BJ (cell line): ENCODE measurements at regions not wholly inside any gene's neighbourhood (a gene's known extent, or its start where the extent isn't known, plus 50 kb on each side); places are given as distances from the start of the nearest gene placed in this dataset.

Experiments used
- CTCF ChIA-PET: fragments of 350-600 bp; formaldehyde crosslinking; extraction: SDS; loops from one replicate; lab custom pipeline; 2021; ENCODE audit warnings: antibody characterized with exemption, inconsistent platforms; lab: Yijun Ruan, JAX
- POLR2A ChIA-PET: fragments of 300-600 bp; sonication (Branson Sonifier 250); formaldehyde crosslinking; extraction: SDS; loops from one replicate; lab custom pipeline; 2021; ENCODE audit warnings: antibody characterized with exemption; lab: Charles Lee
- DNase-seq: peaks from one replicate; pipeline ENCODE4 v3.0.0-alpha.2; 2011; ENCODE audit warnings: low read depth
- H3K27me3 ChIP-seq: 2 replicates; pipeline ENCODE4 v1.6.0; 2011; ENCODE audit warnings: low read length; ENCODE audit not compliant: control insufficient read depth, insufficient read depth
- H3K36me3 ChIP-seq: 2 replicates; pipeline ENCODE4 v1.5.1; 2011; ENCODE audit warnings: low read length; ENCODE audit not compliant: control insufficient read depth, insufficient read depth
- H3K4me3 ChIP-seq: 2 replicates; pipeline ENCODE4 v1.5.1; 2011; ENCODE audit warnings: low read depth, mild to moderate bottlenecking, control low read depth, low read length
- TF ChIP-seq, protein P1 (sequence below): IDR thresholded peaks from 2 replicates; pipeline ENCODE4 v1.5.1; 2011; ENCODE audit warnings: low read depth, mild to moderate bottlenecking, control low read depth, inconsistent platforms, low read length, moderate library complexity; ENCODE audit not compliant: insufficient read depth

DNA sequence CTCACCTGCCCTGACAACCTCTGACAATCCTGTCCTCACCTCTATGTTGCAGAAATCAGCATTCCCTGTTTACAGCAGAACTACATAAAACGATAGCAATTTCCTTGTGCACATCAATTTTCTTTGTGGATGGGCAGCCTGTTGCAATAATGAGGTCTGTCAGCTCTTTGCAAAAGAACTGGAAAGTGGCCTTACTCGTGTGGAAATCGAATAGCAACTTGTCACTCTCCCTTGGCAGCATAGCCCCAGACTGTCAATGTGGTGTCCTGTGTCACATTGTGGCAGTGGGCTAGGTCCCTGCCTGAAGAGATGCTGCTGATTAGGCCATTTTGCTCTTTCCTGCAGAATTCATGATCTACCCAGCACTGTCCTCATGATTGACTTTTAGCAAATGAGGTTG is 531.9 kb downstream of the CCDC85A start:
- TF ChIP-seq, protein P1, sequence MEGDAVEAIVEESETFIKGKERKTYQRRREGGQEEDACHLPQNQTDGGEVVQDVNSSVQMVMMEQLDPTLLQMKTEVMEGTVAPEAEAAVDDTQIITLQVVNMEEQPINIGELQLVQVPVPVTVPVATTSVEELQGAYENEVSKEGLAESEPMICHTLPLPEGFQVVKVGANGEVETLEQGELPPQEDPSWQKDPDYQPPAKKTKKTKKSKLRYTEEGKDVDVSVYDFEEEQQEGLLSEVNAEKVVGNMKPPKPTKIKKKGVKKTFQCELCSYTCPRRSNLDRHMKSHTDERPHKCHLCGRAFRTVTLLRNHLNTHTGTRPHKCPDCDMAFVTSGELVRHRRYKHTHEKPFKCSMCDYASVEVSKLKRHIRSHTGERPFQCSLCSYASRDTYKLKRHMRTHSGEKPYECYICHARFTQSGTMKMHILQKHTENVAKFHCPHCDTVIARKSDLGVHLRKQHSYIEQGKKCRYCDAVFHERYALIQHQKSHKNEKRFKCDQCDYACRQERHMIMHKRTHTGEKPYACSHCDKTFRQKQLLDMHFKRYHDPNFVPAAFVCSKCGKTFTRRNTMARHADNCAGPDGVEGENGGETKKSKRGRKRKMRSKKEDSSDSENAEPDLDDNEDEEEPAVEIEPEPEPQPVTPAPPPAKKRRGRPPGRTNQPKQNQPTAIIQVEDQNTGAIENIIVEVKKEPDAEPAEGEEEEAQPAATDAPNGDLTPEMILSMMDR: no peak
- no peaks in the 10 kb centered on the region for H3K36me3 ChIP-seq
- ChIA-PET POLR2A (no interaction called here), CTCF (no interaction called here)
- no peak for DNase-seq
- no peak overlapping the region for H3K4me3 ChIP-seq
- H3K27me3 ChIP-seq: no peaks in the 10 kb centered on the region

GRCh38 chr2:56718413-56718812 is 534.6 kb downstream of the CCDC85A start:
- CTCF ChIA-PET: no interaction called here
- POLR2A ChIA-PET: no interaction called here
- Histone ChIP-seq H3K27me3 (no peaks in the 10 kb centered on the region), H3K36me3 (no peaks in the 10 kb centered on the region), H3K4me3 (no peak overlapping the region)
- DNase-seq: no peak
- TF ChIP-seq, protein P1: no peak

GRCh38 chr2:56729212-56729611 is 545.4 kb downstream of the CCDC85A start:
- POLR2A ChIA-PET: interaction anchor here (1.0 kb wide), 1 partner anchor 12 kb away, joined by 5 read pairs; no protein-coding TSS in a partner anchor
- no peaks in the 10 kb centered on the region for H3K36me3 ChIP-seq
- H3K27me3 ChIP-seq: no peaks in the 10 kb centered on the region
- TF ChIP-seq, protein P1: no peak
- CTCF ChIA-PET: interaction anchor here (1.0 kb wide), 1 partner anchor 538 kb away, joined by 3 read pairs; no protein-coding TSS in a partner anchor
- H3K4me3 ChIP-seq: no peak overlapping the region
- DNase-seq: no peak

GRCh38 chr2:56732946-56733345 is 549.2 kb downstream of the CCDC85A start:
- Histone ChIP-seq H3K27me3 (no peaks in the 10 kb centered on the region), H3K36me3 (no peaks in the 10 kb centered on the region), H3K4me3 (no peak overlapping the region)
- no peak for DNase-seq
- POLR2A ChIA-PET: no interaction called here
- CTCF ChIA-PET: no interaction called here
- TF ChIP-seq, protein P1: no peak

DNA sequence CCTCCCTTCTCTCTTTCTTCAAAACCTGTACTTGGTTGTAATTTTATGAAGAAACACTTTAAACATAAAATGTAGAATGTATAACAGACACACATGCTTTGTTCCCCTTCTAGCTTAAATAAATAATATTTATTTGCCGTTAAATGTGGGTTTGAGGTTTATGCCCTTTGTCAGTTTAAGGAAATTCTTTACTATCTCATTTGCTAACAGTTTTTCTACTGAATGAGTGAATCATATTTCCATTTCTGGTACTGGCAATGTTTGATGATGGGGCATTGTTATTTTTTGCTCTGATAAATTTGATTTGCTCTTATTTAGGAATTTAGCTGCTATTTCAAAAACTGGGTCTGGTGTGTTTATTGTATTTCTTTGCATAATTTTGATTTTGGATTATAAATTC is 555.6 kb downstream of the CCDC85A start:
- Histone ChIP-seq H3K36me3 (no peaks in the 10 kb centered on the region), H3K4me3 (no peak overlapping the region), H3K27me3 (no peaks in the 10 kb centered on the region)
- TF ChIP-seq, protein P1: no peak
- POLR2A ChIA-PET: no interaction called here
- CTCF ChIA-PET: interaction anchor here (1.2 kb wide), 1 partner anchor 556 kb away, joined by 4 read pairs; the partner anchor contains the start of gene CCDC85A
- no peak for DNase-seq
